ENCODE measurements at regions not wholly inside any gene's neighbourhood (a gene's known extent, or its start where the extent isn't known, plus 50 kb on each side); places are given as distances from the start of the nearest gene placed in this dataset.

GRCh38 chr17:5669191-5669590, 84.9 kb upstream of the NLRP1 start:
- TF ChIP-seq CTCF (conservative IDR thresholded peaks at IDR 0.05; ENCODE audit: low read depth in 2 of 2) (no peak), POLR2AphosphoS5 (IDR thresholded peaks at IDR 0.05; ENCODE audit: low read depth) (no peak), EZH2 (IDR thresholded peaks at IDR 0.05; ENCODE audit: low read depth, unreplicated experiment) (no peak), EZH2phosphoT487 (IDR thresholded peaks at IDR 0.05; ENCODE audit: unreplicated experiment) (no peak), JUNB (IDR thresholded peaks at IDR 0.05; ENCODE audit: unreplicated experiment) (no peak)
